Natural killer cell (primary cell): ENCODE measurements at regions not wholly inside any gene's neighbourhood (a gene's known extent, or its start where the extent isn't known, plus 50 kb on each side); places are given as distances from the start of the nearest gene placed in this dataset.

ENCODE experiments used
- ATAC-seq, 3 donors: fragments of 150-1000 bp in 2 of 3; fragments of 200-7000 bp in 1 of 3; cut with Tn5 transposase; 1 replicate in 1 of 3; 2 replicates in 2 of 3; pipeline ENCODE4 v1.10.0; 2021; ENCODE audit warnings: mild to moderate bottlenecking in 2 of 3, moderate library complexity in 2 of 3
- DNase-seq, 2 donors: peaks; one replicate each; pipeline versions ENCODE4 v3.0.0 to v3.0.0-alpha.2; 2013 to 2021; ENCODE audit warnings: mixed read lengths in 1 of 2
- H3K27ac ChIP-seq: one replicate; pipeline ENCODE4 v1.5.1; 2013; ENCODE audit warnings: mild to moderate bottlenecking, low read length
- H3K27me3 ChIP-seq: one replicate; pipeline ENCODE4 v1.6.1; 2013; ENCODE audit warnings: low read length; ENCODE audit not compliant: control insufficient read depth, insufficient read depth
- H3K36me3 ChIP-seq: one replicate; pipeline ENCODE4 v1.6.1; 2013; ENCODE audit warnings: low read length; ENCODE audit not compliant: control insufficient read depth, insufficient read depth
- H3K4me1 ChIP-seq: one replicate; pipeline ENCODE4 v1.6.1; 2013; ENCODE audit warnings: low read length; ENCODE audit not compliant: control insufficient read depth, insufficient read depth
- H3K4me3 ChIP-seq: one replicate; pipeline ENCODE4 v1.5.1; 2013; ENCODE audit warnings: low read length
- H3K9me3 ChIP-seq: one replicate; pipeline ENCODE4 v1.6.1; 2013; ENCODE audit warnings: low read length; ENCODE audit not compliant: control insufficient read depth, insufficient read depth
- H3K27ac Mint-ChIP-seq, 2 donors: one replicate each; pipeline ENCODE4 v1.8.0; 2022; ENCODE audit warnings: mild to moderate bottlenecking in 2 of 2, mixed read lengths in 2 of 2, moderate library complexity in 1 of 2
- H3K27me3 Mint-ChIP-seq, 2 donors: one replicate each; pipeline ENCODE4 v1.8.0; 2022; ENCODE audit warnings: low read depth in 2 of 2, mixed read lengths in 2 of 2
- H3K36me3 Mint-ChIP-seq: one replicate; pipeline ENCODE4 v1.8.0; 2022; ENCODE audit warnings: mixed read lengths
- H3K4me1 Mint-ChIP-seq, 2 donors: one replicate each; pipeline ENCODE4 v1.8.0; 2022; ENCODE audit warnings: mixed read lengths in 2 of 2
- H3K4me3 Mint-ChIP-seq: one replicate; pipeline ENCODE4 v1.8.0; 2022; ENCODE audit warnings: mild to moderate bottlenecking, moderate library complexity, mixed read lengths
- H3K9me3 Mint-ChIP-seq, 2 donors: one replicate each; pipeline ENCODE4 v1.8.0; 2022; ENCODE audit warnings: mixed read lengths in 2 of 2
- WGBS: methylation state at CpG from one replicate; pipeline ENCODE4 v1.1.7; 2013; ENCODE audit warnings: missing lambda C conversion rate; ENCODE audit not compliant: insufficient coverage; 5-methylcytosine and 5-hydroxymethylcytosine counted together
- intact Hi-C: fragments of 100-400 bp; cut with micrococcal nuclease; formaldehyde crosslinking; loops from one replicate; pipeline ENCODE4 v1.14.2; 2022
- TF ChIP-seq, protein P1 (sequence below): fragments of 200-600 bp; IDR thresholded peaks from one replicate; pipeline ENCODE4 v1.8.0; 2022; ENCODE audit warnings: antibody characterized with exemption

DNA sequence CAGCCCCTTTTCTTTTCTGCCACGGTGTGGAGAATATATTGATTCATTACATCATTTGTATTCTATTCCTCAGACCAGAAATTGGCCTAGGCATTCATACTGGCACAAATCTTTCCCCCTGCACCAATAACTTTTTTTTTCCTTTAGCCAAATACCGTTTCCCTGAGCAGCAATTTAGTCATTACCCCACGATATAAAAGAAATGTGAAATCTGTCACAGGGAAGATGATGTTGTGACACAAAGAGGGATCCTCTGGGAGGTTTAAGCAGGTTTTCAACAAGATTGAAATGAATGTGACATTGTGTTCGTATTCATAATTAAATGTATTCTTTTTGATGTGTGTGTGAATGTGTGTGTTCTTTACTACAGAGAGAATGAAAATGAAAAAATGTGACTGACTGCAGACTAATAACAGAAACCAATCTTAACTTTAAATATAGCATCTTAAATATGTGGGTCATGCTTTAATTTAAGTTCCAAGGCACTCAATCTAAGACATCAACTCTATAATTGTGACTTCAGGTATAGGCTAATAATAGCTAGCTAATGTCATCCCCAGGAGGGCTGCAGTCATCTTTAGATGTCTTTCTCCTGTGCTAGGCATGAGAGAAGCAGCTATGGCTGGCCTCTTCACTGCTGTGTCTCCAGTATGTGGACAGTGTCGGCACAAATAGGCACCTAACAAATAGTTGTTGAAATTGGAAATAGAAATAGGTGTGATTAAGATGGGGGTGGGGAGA lies 177.7 kb downstream of the BTBD3 start:
- H3K4me3 ChIP-seq = no peak overlapping the region
- TF ChIP-seq, protein P1, sequence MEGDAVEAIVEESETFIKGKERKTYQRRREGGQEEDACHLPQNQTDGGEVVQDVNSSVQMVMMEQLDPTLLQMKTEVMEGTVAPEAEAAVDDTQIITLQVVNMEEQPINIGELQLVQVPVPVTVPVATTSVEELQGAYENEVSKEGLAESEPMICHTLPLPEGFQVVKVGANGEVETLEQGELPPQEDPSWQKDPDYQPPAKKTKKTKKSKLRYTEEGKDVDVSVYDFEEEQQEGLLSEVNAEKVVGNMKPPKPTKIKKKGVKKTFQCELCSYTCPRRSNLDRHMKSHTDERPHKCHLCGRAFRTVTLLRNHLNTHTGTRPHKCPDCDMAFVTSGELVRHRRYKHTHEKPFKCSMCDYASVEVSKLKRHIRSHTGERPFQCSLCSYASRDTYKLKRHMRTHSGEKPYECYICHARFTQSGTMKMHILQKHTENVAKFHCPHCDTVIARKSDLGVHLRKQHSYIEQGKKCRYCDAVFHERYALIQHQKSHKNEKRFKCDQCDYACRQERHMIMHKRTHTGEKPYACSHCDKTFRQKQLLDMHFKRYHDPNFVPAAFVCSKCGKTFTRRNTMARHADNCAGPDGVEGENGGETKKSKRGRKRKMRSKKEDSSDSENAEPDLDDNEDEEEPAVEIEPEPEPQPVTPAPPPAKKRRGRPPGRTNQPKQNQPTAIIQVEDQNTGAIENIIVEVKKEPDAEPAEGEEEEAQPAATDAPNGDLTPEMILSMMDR = no peak
- H3K4me1 ChIP-seq = no peaks in the 10 kb centered on the region
- peaks cover 3% of the 10 kb centered on the region for H3K9me3 ChIP-seq
- DNase-seq (no peak), ATAC-seq (no peak)
- H3K36me3 ChIP-seq = no peaks in the 10 kb centered on the region
- no peaks in the 10 kb centered on the region for H3K27me3 ChIP-seq
- Mint-ChIP-seq H3K4me1 (no peaks in the 10 kb centered on the region), H3K9me3 (peaks cover 0 to 3% of the 10 kb centered on the region in 2 donors), H3K27me3 (no peaks in the 10 kb centered on the region), H3K36me3 (no peaks in the 10 kb centered on the region), H3K27ac (no peak overlapping the region), H3K4me3 (no peak overlapping the region)
- H3K27ac ChIP-seq = no peak overlapping the region
- 73% methylated on average over 5 of the region's 5 CpGs for WGBS
- intact Hi-C loops = no loop called here

- intact Hi-C loops = no loop called here
- WGBS = 86% methylated on average over 2 of the region's 2 CpGs
- ATAC-seq = no peak
Observed at GRCh38 chr20:12098421-12098820, 180.7 kb downstream of the BTBD3 start.

GRCh38 chr20:12108846-12109245 lies 191.2 kb downstream of the BTBD3 start:
- intact Hi-C loops = no loop called here
- TF ChIP-seq, protein P1 = no peak
- ATAC-seq = no peak
- no peaks in the 10 kb centered on the region for H3K36me3 ChIP-seq
- H3K4me1 ChIP-seq = peaks cover 3% of the 10 kb centered on the region
- H3K27me3 ChIP-seq = no peaks in the 10 kb centered on the region
- Mint-ChIP-seq H3K27me3 (no peaks in the 10 kb centered on the region), H3K27ac (no peak overlapping the region), H3K36me3 (peaks cover 2% of the 10 kb centered on the region), H3K4me1 (peaks cover 10 to 16% of the 10 kb centered on the region in 2 donors), H3K4me3 (no peak overlapping the region), H3K9me3 (peaks cover 10 to 17% of the 10 kb centered on the region in 2 donors)
- no peak for DNase-seq
- no peaks in the 10 kb centered on the region for H3K9me3 ChIP-seq
- no peak overlapping the region for H3K4me3 ChIP-seq
- H3K27ac ChIP-seq = no peak overlapping the region
- no CpG with 5 or more reads among the region's 1 CpG for WGBS

More at GRCh38 chr20:12098421-12098820, 180.7 kb downstream of the BTBD3 start:
- no peaks in the 10 kb centered on the region for H3K27me3 Mint-ChIP-seq
- no peak overlapping the region for H3K27ac Mint-ChIP-seq
- peaks cover 0 to 5% of the 10 kb centered on the region in 2 donors for H3K9me3 Mint-ChIP-seq
- no peak overlapping the region for H3K4me3 Mint-ChIP-seq
- H3K27ac ChIP-seq = no peak overlapping the region
- TF ChIP-seq, protein P1 = no peak
- H3K4me3 ChIP-seq = no peak overlapping the region
- no peaks in the 10 kb centered on the region for H3K36me3 Mint-ChIP-seq
- no peaks in the 10 kb centered on the region for H3K4me1 Mint-ChIP-seq
- H3K9me3 ChIP-seq = peaks cover 7% of the 10 kb centered on the region
- no peaks in the 10 kb centered on the region for H3K4me1 ChIP-seq
- no peak for DNase-seq
- H3K27me3 ChIP-seq = no peaks in the 10 kb centered on the region
- H3K36me3 ChIP-seq = no peaks in the 10 kb centered on the region

- H3K4me1 ChIP-seq = peaks cover 3% of the 10 kb centered on the region
- H3K27ac ChIP-seq = no peak overlapping the region
- no peaks in the 10 kb centered on the region for H3K27me3 ChIP-seq
- no peaks in the 10 kb centered on the region for H3K36me3 ChIP-seq
- Mint-ChIP-seq H3K27me3 (no peaks in the 10 kb centered on the region), H3K4me1 (peaks cover 16 to 21% of the 10 kb centered on the region in 2 donors), H3K36me3 (peaks cover 6% of the 10 kb centered on the region), H3K4me3 (no peak overlapping the region), H3K9me3 (peaks cover 3 to 11% of the 10 kb centered on the region in 2 donors), H3K27ac (no peak overlapping the region)
- H3K4me3 ChIP-seq = no peak overlapping the region
- no CpG with 5 or more reads among the region's 3 CpGs for WGBS
- intact Hi-C loops = no loop called here
- no peaks in the 10 kb centered on the region for H3K9me3 ChIP-seq
- DNase-seq (no peak), ATAC-seq (no peak)
- TF ChIP-seq, protein P1 = no peak
Observed at GRCh38 chr20:12110274-12110673, 192.6 kb downstream of the BTBD3 start.
